ENCODE measurements at regions not wholly inside any gene's neighbourhood (a gene's known extent, or its start where the extent isn't known, plus 50 kb on each side); places are given as distances from the start of the nearest gene placed in this dataset.
"Not testable (repeated sequence)": the region's sequence is repeated elsewhere in the genome, so short reads cannot be mapped to it uniquely, and the experiment has no call there.

DNA sequence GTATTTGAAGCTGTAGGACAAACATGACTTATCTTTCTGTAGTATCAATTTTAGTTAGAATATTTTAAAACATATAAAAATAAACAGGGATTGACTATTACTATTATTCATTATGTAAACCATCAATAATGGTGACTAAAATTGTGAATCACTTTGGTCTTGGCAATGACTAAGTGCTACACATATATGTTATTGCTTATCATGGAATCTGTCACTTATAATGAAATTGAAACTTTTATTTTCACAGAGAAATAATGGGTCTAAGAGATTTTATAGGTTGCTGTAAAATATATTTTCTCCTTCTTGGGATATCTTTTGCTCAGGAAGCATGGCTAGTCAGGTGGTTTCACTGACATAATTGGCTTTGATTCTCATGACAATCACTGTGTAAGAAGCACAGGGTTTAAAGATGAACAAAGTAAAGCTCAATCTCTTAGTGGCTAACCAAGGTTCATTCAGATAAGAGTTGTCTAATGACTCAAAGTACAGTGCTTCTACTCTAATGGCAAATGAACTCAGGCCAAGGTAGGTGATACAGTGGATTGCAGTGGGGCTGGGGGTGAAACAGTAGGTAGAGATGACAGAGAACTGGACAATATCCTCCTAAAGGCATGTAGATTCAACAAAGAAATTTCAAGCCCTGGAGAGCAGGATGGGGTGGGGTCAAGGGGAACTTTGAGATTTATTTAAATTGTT lies 98.6 kb upstream of the FANCL start:
- DNase-seq = no peak

GRCh38 chr2:58336416-58336815 lies 95.3 kb upstream of the FANCL start:
- DNase-seq = no peak

DNA sequence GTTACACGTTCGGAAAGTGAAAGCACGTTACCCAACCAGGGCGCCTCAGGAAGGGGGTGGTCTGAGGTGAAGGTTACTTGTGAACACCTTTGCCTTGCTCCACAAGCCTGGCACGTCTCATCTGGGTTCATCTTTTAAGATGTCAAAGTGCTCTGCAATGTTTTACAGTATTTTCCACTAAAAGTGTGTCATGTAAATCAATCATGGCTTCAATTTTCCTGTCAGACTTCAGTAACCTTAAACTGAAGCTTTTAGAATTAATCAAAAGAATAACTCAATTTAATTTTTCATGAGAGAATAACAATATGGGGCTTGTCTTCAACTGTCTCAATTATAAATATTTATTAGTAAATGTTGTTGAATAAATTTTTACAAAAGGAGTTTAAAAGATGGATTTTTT lies 93.3 kb upstream of the FANCL start:
- DNase-seq = no peak

- DNase-seq = not testable (repeated sequence)
Observed at GRCh38 chr2:58325296-58325895, 84.3 kb upstream of the FANCL start.

DNA sequence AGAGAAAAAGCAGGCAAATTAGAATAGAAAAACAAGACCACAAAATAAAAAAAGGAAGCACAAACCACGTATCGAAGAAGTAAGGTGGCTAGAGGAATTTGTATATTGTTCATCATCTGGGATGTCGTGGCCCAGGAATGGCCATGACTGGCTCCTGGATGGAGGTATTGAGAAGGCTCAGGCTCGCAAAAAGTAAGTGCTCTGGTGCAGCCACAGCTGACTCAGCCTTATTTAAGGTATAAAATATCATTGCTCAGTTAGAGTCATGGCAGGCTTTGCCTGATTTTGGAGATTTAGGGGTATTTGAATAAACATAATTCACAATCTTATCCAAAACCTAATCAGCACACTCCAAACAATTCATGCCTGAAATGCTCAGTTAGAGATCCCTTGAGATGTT lies 78.4 kb upstream of the FANCL start:
- DNase-seq = no peak

- not testable (repeated sequence) for DNase-seq
Observed at GRCh38 chr2:58318949-58319348, 77.8 kb upstream of the FANCL start.

DNA sequence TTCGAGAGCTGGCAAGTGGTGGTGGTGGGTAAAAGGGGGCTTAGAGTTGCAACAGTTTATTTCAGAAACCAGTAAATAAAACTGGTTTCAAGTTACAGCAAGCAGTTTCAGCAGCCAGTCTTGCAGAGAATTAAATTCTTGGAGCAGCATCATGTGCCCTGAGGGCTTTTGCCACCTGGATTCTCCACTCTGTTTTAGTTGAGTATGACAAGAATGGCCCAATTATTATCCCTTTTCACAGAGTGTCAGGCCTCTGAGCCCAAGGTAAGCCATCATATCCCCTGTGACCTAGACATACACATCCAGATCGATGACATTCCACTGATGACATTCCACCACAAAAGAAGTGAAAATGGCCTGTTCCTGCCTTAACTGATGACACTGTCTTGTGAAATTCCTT lies 72.8 kb upstream of the FANCL start:
- DNase-seq = no peak

GRCh38 chr2:58308435-58308834 lies 67.3 kb upstream of the FANCL start:
- no peak for DNase-seq

DNA sequence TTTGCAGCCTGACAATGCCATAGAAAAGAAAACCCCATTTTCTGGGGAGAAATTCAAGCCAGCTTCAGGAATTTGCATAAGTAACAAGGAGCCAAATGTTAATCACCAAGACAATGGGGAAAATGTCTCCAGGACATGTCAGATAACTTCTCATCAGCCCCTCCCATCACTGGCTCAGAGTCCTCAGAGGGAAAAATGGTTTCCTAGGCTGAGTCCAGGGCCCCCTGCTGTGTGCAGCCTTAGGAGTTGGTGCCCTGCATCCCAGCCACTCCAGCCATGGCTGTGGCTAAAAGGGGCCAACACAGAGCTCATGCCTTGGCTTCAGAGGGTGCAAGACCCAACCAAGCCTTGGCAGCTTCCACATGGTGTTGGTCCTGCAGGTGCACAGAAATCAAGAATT lies 63.7 kb upstream of the FANCL start:
- no peak for DNase-seq

DNA sequence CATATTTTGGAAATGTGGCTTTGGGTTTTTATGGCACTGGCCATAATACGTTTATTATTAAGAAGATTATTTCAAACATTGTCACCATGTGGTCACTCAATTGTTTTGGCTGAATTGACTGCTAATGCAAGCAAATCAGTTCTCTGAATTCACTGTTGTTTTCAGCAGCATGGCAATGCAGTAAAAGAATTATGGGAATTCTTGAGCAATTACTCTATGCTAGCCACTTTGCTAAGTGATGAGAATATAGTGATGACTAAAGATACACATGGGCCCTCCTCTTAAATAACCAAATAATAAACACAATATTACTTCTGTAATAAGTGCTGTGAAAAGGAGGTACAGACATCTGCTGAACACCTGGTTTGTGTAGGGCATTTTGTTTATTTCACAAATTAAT lies 58.0 kb upstream of the FANCL start:
- DNase-seq = no peak

GRCh38 chr2:58293056-58293455 lies 51.9 kb upstream of the FANCL start:
- DNase-seq = no peak

GRCh38 chr2:58291726-58292438 lies 50.8 kb upstream of the FANCL start:
- no peak for DNase-seq

All from CD4-positive, alpha-beta T cell treated with Interleukin-15 for 1 hour (primary cell).